Ascending aorta (tissue), 2 donors: ENCODE measurements at regions not wholly inside any gene's neighbourhood (a gene's known extent, or its start where the extent isn't known, plus 50 kb on each side); places are given as distances from the start of the nearest gene placed in this dataset.

Experiments used
- DNase-seq, 2 donors: peaks; one replicate each; pipeline ENCODE4 v3.0.0-alpha.2; 2019; ENCODE audit warnings: low spot score in 2 of 2
- H3K27ac ChIP-seq, 2 donors: fragments of 200-600 bp; sonication (generic); one replicate each; pipeline ENCODE4 v1.5.1; 2016 to 2017; ENCODE audit warnings: mild to moderate bottlenecking in 1 of 2
- H3K27me3 ChIP-seq: fragments of 200-600 bp; sonication (generic); one replicate; pipeline ENCODE4 v1.5.1; 2017
- H3K36me3 ChIP-seq, 2 donors: fragments of 200-600 bp; sonication (generic); one replicate each; pipeline ENCODE4 v1.5.1; 2016
- H3K4me1 ChIP-seq, 2 donors: fragments of 200-600 bp; sonication (generic); one replicate each; pipeline ENCODE4 v1.5.1; 2016 to 2017; ENCODE audit warnings: mild to moderate bottlenecking in 1 of 2
- H3K4me3 ChIP-seq, 2 donors: fragments of 200-600 bp; sonication (generic); one replicate each; pipeline ENCODE4 v1.5.1; 2016 to 2017; ENCODE audit warnings: mild to moderate bottlenecking in 1 of 2
- H3K9me3 ChIP-seq, 2 donors: fragments of 200-600 bp; sonication (generic); one replicate each; pipeline ENCODE4 v1.5.1; 2016
- CTCF ChIP-seq, 3 experiments: fragments of 200-600 bp in 2 of 3; fragments of 450-650 bp in 1 of 3; sonication (generic) in 2 of 3; IDR thresholded peaks; one replicate each; pipeline ENCODE4 v1.5.1; 2016 to 2019; ENCODE audit warnings: antibody characterized with exemption in 3 of 3, mild to moderate bottlenecking in 1 of 3, moderate library complexity in 1 of 3
- intact Hi-C: fragments of 100-400 bp; cut with DNase I; formaldehyde crosslinking; loops from one replicate; pipeline ENCODE4 v1.15.1; 2023

GRCh38 chr1:98232678-98233077, 311.8 kb upstream of the DPYD start:
- no peak for DNase-seq
- Histone ChIP-seq H3K4me1 (no peaks in the 10 kb centered on the region), H3K27ac (no peak overlapping the region), H3K36me3 (no peaks in the 10 kb centered on the region), H3K27me3 (no peaks in the 10 kb centered on the region), H3K4me3 (no peak overlapping the region), H3K9me3 (peaks cover 0 to 30% of the 10 kb centered on the region in 2 donors)
- no peak for TF ChIP-seq CTCF (IDR thresholded peaks at IDR 0.05)
- intact Hi-C loops, result no loop called here

GRCh38 chr1:98222706-98223105, 301.9 kb upstream of the DPYD start:
- H3K4me3 ChIP-seq, result no peak overlapping the region
- no peaks in the 10 kb centered on the region for H3K9me3 ChIP-seq

GRCh38 chr1:98221923-98222322, 301.1 kb upstream of the DPYD start:
- intact Hi-C loops, result no loop called here
- DNase-seq, result no peak
- TF ChIP-seq CTCF (IDR thresholded peaks at IDR 0.05), result no peak

More at GRCh38 chr1:98222706-98223105, 301.9 kb upstream of the DPYD start:
- intact Hi-C loops, result no loop called here
- Histone ChIP-seq H3K36me3 (no peaks in the 10 kb centered on the region), H3K27ac (no peak overlapping the region), H3K27me3 (no peaks in the 10 kb centered on the region), H3K4me1 (no peaks in the 10 kb centered on the region)
- no peak for DNase-seq
- TF ChIP-seq CTCF (IDR thresholded peaks at IDR 0.05), result no peak

GRCh38 chr1:98217601-98218000, 296.8 kb upstream of the DPYD start:
- Histone ChIP-seq H3K36me3 (no peaks in the 10 kb centered on the region), H3K4me1 (no peaks in the 10 kb centered on the region), H3K27me3 (no peaks in the 10 kb centered on the region), H3K9me3 (no peaks in the 10 kb centered on the region), H3K4me3 (no peak overlapping the region), H3K27ac (no peak overlapping the region)
- TF ChIP-seq CTCF (IDR thresholded peaks at IDR 0.05), result no peak
- intact Hi-C loops, result no loop called here
- DNase-seq, result no peak

More at GRCh38 chr1:98221923-98222322, 301.1 kb upstream of the DPYD start:
- no peak overlapping the region for H3K4me3 ChIP-seq
- H3K4me1 ChIP-seq, result no peaks in the 10 kb centered on the region
- no peaks in the 10 kb centered on the region for H3K27me3 ChIP-seq
- H3K27ac ChIP-seq, result no peak overlapping the region
- H3K36me3 ChIP-seq, result no peaks in the 10 kb centered on the region
- no peaks in the 10 kb centered on the region for H3K9me3 ChIP-seq

GRCh38 chr1:98216304-98216703, 295.5 kb upstream of the DPYD start:
- no peaks in the 10 kb centered on the region for H3K9me3 ChIP-seq
- H3K4me1 ChIP-seq, result no peaks in the 10 kb centered on the region
- intact Hi-C loops, result no loop called here
- TF ChIP-seq CTCF (IDR thresholded peaks at IDR 0.05), result no peak
- H3K4me3 ChIP-seq, result no peak overlapping the region
- no peaks in the 10 kb centered on the region for H3K27me3 ChIP-seq
- DNase-seq, result no peak
- H3K36me3 ChIP-seq, result no peaks in the 10 kb centered on the region
- no peak overlapping the region for H3K27ac ChIP-seq

GRCh38 chr1:98211271-98211845, 290.5 kb upstream of the DPYD start:
- intact Hi-C loops, result no loop called here

More at GRCh38 chr1:98211271-98211845, 290.5 kb upstream of the DPYD start:
- H3K4me3 ChIP-seq, result no peak overlapping the region
- no peaks in the 10 kb centered on the region for H3K27me3 ChIP-seq
- TF ChIP-seq CTCF (IDR thresholded peaks at IDR 0.05), result no peak
- no peaks in the 10 kb centered on the region for H3K4me1 ChIP-seq
- H3K9me3 ChIP-seq, result no peaks in the 10 kb centered on the region
- DNase-seq, result no peak
- H3K27ac ChIP-seq, result no peak overlapping the region
- no peaks in the 10 kb centered on the region for H3K36me3 ChIP-seq
